ENCODE measurements at regions not wholly inside any gene's neighbourhood (a gene's known extent, or its start where the extent isn't known, plus 50 kb on each side); places are given as distances from the start of the nearest gene placed in this dataset.
"Not testable (repeated sequence)": the region's sequence is repeated elsewhere in the genome, so short reads cannot be mapped to it uniquely, and the experiment has no call there.

DNA sequence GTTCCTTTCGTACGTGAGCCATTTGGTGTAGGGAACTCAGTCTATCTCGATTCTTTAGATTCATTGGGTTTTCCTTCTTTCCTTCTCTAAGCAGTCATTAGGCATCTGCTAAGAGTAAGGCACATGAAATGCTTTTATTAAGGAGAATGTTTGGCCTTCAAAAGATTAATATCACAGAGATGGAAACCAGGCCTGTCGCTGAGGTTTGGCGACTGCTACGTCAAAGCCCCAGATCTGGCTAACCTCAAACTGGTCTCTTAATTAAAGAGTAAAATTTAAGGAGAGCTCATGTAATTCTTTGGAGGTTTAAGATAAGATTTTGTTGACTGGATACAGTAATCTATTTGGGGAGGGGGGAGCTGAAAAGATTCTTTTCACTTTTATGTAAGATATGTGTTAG, 189.8 kb downstream of the JCAD start:
- TF ChIP-seq POLR2A (IDR thresholded peaks at IDR 0.05), result no peak
- TF ChIP-seq, protein P1, sequence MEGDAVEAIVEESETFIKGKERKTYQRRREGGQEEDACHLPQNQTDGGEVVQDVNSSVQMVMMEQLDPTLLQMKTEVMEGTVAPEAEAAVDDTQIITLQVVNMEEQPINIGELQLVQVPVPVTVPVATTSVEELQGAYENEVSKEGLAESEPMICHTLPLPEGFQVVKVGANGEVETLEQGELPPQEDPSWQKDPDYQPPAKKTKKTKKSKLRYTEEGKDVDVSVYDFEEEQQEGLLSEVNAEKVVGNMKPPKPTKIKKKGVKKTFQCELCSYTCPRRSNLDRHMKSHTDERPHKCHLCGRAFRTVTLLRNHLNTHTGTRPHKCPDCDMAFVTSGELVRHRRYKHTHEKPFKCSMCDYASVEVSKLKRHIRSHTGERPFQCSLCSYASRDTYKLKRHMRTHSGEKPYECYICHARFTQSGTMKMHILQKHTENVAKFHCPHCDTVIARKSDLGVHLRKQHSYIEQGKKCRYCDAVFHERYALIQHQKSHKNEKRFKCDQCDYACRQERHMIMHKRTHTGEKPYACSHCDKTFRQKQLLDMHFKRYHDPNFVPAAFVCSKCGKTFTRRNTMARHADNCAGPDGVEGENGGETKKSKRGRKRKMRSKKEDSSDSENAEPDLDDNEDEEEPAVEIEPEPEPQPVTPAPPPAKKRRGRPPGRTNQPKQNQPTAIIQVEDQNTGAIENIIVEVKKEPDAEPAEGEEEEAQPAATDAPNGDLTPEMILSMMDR (IDR thresholded peaks at IDR 0.05), result no peak
- 86 to 94% methylated on average over 6 of the region's 6 CpGs for WGBS, 2 donors
- intact Hi-C loops (cut with DNase I; ENCODE audit: low total_unique reads), result no loop called here
- no peak for DNase-seq (ENCODE audit: low spot score in 2 of 2)
- no peak overlapping the region for H3K4me3 ChIP-seq (ENCODE audit: low read depth, poor library complexity, severe bottlenecking)

DNA sequence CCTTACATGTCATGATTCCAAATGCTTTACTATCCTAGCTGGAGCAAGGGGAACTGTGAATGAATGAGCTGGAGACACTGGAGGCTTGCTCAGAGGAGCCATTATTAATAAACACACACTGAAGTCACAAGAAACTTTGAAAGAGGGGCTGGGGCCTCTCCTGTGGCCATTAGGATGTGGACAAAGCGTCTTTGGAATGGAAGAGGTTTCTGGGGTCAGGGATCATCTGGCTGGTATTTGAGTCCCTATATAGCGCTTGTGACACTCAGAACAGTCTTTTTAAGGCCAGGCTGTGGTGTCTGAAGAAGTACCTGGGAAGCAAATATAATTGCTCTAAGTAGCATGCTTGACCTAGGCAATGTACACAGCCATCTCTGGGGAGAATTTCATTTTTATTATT, 193.0 kb downstream of the JCAD start:
- H3K4me3 ChIP-seq (ENCODE audit: low read depth, poor library complexity, severe bottlenecking), result no peak overlapping the region
- no peak for TF ChIP-seq POLR2A (IDR thresholded peaks at IDR 0.05)
- TF ChIP-seq, protein P1 (IDR thresholded peaks at IDR 0.05), result no peak
- intact Hi-C loops (cut with DNase I; ENCODE audit: low total_unique reads), result no loop called here
- no peak for DNase-seq (ENCODE audit: low spot score in 2 of 2)
- 92 to 93% methylated on average over 2 of the region's 2 CpGs for WGBS, 2 donors

DNA sequence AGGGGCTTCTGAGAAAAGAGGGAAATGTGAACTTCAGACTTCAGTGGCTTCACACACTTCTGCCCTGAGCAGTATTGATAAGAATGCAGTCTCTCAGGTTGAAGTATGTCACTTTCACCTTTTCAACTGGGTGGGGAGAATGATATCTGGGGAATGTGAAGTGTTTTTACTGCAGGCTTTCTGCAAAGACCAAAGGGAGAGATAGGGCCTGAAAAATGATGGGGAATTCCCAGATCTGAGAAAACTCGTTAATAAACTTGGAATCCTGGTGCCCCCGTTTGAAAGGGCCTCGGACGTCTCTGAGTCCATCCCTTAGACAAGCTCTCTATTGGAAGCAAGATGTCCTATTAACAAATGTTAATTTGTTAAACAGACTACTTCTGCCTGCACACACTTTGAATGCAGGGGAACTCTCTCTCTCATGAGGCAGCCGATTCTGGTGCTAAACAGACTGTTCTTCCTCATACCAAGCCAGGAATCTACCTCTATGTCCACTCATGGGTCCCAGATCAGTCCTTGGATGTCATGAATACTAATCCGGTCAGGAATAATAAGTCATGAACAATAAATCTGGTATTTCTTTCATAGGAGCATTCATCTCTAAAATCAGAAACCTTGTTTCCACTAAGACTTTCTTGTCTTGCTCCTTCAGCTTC, 193.6 kb downstream of the JCAD start:
- 52 to 68% methylated on average over 6 of the region's 6 CpGs for WGBS, 2 donors
- DNase-seq (ENCODE audit: low spot score in 2 of 2), result peak in 1 of 2 donors; percentile 5
- intact Hi-C loops (cut with DNase I; ENCODE audit: low total_unique reads), result no loop called here
- TF ChIP-seq POLR2A (IDR thresholded peaks at IDR 0.05), result no peak
- no peak overlapping the region for H3K4me3 ChIP-seq (ENCODE audit: low read depth, poor library complexity, severe bottlenecking)

DNA sequence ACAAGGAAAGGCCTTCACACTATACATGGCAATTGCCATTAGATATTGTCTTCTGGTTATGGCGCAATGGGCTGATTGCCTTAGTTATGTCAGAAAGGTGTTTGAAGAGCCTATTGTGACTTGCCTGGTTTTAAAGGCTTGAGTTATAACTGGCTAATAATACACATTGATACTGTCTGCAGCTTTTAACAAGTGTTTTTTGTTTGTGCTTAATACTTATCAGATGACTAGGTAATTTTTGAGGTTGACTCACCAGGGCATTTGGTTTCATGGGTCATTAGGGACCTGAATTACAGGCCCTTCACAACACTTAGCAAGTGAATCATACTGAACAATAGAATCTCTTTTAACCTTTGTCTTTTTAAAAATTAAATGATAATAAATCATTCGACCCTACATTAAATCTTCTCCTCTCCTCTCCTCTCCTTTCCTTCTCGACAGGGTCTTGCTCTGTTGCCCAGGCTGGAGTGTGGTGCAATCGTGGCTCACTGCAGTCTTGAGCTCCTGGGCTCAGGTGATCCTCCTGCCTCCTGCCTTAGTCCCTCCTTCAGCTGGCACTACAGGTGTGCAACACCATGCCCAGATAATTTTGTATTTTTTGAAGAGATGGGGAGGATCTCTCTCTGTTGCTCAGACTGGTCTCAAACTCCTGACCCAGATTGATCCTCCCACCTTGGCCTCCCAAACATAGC, 196.3 kb downstream of the JCAD start:
- TF ChIP-seq POLR2A (IDR thresholded peaks at IDR 0.05), result no peak
- TF ChIP-seq, protein P1 (IDR thresholded peaks at IDR 0.05), result no peak
- no peak for DNase-seq (ENCODE audit: low spot score in 2 of 2)
- intact Hi-C loops (cut with DNase I; ENCODE audit: low total_unique reads), result no loop called here
- 66 to 73% methylated on average over 4 of the region's 4 CpGs for WGBS, 2 donors
- no peak overlapping the region for H3K4me3 ChIP-seq (ENCODE audit: low read depth, poor library complexity, severe bottlenecking)

DNA sequence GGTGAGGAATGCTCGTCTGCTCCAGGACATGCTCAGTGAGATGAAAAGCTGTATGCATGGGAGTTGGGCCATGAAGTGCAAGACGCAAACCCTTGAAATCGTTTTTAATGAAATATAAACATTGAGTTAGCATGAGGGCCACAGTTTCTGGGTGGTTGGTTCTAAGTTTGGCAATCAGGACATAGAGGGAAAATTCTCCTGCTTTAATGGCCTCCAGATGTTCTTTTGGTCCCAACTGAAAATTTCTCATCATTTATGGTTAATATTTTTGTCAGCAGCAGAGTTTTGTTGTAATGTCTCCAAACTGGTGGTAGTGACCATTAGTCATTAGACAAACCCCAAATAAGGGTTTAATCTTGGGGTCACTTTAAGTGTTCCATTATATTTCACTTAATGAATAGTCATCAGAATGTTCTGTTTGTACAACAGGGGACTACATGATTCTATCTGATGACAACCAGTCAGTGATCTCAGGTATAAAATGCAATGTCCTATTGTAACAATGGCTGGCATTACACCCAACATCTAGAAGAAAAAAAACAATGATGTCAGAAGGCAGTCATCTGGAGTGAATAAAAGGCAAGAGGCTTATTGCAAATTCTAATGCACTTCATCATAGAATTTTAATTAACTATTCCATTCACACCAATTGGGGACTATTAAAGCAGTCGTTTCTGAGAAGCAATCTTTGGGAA, 197.4 kb downstream of the JCAD start:
- no peak overlapping the region for H3K4me3 ChIP-seq (ENCODE audit: low read depth, poor library complexity, severe bottlenecking)
- 56 to 59% methylated on average over 4 of the region's 4 CpGs for WGBS, 2 donors
- intact Hi-C loops (cut with DNase I; ENCODE audit: low total_unique reads), result no loop called here
- no peak for DNase-seq (ENCODE audit: low spot score in 2 of 2)
- TF ChIP-seq POLR2A (IDR thresholded peaks at IDR 0.05), result no peak
- TF ChIP-seq, protein P1 (IDR thresholded peaks at IDR 0.05), result no peak

DNA sequence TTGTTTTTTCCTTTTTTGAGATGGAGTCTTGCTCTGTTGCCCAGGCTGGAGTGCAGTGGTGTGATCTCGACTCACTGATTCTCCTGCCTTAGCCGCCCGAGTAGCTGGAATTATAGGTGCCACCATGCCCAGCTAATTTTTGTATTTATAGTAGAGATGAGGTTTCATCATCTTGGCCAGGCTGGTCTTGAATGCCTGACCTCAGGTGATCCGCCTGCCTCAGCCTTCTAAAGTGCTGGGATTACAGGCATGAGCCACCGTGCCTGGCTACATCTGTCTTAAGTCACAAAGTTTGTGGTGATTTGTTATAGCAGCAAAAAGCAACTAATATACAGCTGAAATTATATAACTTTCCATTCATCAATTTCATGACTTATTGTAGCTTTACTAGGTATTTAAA, 198.2 kb downstream of the JCAD start:
- intact Hi-C loops (cut with DNase I; ENCODE audit: low total_unique reads); DNase-seq (ENCODE audit: low spot score in 2 of 2); H3K4me3 ChIP-seq (ENCODE audit: low read depth, poor library complexity, severe bottlenecking): not testable (repeated sequence)
- WGBS, 2 donors, result 92% methylated on average over 5 of the region's 5 CpGs

Data from lower leg skin (tissue), 4 donors.